Fibroblast of lung (primary cell): ENCODE measurements at regions not wholly inside any gene's neighbourhood (a gene's known extent, or its start where the extent isn't known, plus 50 kb on each side); places are given as distances from the start of the nearest gene placed in this dataset.

Source experiments
- EZH2 ChIP-seq: IDR thresholded peaks from 2 replicates; pipeline ENCODE4 v1.5.1; 2012; ENCODE audit warnings: low read length, control low read depth, mild to moderate bottlenecking; ENCODE audit errors: missing control alignments
- TF ChIP-seq, protein P1 (sequence below), 2 donors: IDR thresholded peaks in 1 of 2; conservative IDR thresholded peaks in 1 of 2; 1 replicate in 1 of 2; 2 replicates in 1 of 2; pipeline ENCODE4 v1.5.1; 2011 to 2012; ENCODE audit warnings: low read length in 2 of 2, control low read depth in 1 of 2, inconsistent platforms in 1 of 2, low read depth in 1 of 2, mild to moderate bottlenecking in 1 of 2

DNA sequence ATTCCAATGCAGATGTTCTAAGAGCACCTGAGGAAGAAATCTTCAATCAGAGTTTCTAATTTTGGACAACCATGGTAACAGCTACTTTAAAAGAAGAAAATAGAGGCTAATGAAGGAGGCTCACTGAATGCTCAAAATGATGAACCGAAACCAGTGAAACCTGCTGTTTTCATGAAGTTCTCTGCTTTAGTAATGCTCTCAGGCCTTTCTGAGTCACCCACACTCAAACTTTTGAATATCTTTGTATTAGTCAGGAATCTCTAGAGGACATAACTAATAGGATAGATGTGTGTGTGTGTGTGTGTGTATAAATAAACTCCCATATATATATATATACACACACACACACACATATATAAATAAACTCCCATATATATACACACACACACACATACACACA is 76.9 kb upstream of the RIT2 start:
- TF ChIP-seq, protein P1, sequence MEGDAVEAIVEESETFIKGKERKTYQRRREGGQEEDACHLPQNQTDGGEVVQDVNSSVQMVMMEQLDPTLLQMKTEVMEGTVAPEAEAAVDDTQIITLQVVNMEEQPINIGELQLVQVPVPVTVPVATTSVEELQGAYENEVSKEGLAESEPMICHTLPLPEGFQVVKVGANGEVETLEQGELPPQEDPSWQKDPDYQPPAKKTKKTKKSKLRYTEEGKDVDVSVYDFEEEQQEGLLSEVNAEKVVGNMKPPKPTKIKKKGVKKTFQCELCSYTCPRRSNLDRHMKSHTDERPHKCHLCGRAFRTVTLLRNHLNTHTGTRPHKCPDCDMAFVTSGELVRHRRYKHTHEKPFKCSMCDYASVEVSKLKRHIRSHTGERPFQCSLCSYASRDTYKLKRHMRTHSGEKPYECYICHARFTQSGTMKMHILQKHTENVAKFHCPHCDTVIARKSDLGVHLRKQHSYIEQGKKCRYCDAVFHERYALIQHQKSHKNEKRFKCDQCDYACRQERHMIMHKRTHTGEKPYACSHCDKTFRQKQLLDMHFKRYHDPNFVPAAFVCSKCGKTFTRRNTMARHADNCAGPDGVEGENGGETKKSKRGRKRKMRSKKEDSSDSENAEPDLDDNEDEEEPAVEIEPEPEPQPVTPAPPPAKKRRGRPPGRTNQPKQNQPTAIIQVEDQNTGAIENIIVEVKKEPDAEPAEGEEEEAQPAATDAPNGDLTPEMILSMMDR (conservative IDR thresholded peaks at IDR 0.05 in 1 of 2, IDR thresholded peaks at IDR 0.05 in 1 of 2; ENCODE audit: low read depth in 1 of 2, low read length in 2 of 2): no peak
- TF ChIP-seq EZH2: no peak
